ENCODE measurements at regions not wholly inside any gene's neighbourhood (a gene's known extent, or its start where the extent isn't known, plus 50 kb on each side); places are given as distances from the start of the nearest gene placed in this dataset.

DNA sequence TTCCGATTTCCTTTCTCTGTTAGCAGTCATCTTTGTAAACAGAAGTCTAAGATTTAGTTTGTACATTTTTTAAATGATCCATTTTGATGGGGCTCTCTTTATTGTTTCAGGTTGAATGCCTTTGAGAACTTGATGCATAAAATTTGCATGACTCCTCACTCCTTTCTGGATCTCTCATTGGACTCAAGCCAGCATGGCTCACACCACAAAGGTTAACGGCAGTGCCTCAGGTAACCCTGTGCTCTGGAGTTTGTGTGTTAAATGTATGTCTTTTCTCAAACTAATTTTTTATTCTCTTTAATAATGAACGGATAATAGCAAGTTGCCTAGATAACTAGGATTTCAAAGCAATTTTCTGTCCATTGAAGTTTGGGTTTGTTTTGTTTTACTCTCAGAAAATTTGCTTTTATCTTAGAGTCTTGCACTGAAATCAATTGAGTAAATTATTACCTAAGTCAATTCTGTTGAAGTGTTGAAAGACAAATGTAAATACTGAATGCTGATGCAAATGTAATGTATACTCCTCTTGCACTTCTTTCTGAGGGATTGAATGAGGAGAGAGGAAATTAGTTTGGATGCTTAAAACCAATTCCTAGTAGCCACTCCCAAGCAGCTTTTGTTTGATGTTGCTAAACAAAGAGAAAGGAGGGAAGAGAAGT is 164.6 kb upstream of the DMRT1 start (continued):
- TF ChIP-seq, protein P1, sequence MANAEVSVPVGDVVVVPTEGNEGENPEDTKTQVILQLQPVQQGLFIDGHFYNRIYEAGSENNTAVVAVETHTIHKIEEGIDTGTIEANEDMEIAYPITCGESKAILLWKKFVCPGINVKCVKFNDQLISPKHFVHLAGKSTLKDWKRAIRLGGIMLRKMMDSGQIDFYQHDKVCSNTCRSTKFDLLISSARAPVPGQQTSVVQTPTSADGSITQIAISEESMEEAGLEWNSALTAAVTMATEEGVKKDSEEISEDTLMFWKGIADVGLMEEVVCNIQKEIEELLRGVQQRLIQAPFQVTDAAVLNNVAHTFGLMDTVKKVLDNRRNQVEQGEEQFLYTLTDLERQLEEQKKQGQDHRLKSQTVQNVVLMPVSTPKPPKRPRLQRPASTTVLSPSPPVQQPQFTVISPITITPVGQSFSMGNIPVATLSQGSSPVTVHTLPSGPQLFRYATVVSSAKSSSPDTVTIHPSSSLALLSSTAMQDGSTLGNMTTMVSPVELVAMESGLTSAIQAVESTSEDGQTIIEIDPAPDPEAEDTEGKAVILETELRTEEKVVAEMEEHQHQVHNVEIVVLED (CRISPR knock-in tag; IDR thresholded peaks at IDR 0.05; ENCODE audit: borderline replicate concordance): no peak
- peak; percentile 27; the same call in 1 of the 2 replicates for TF ChIP-seq KDM3A (CRISPR knock-in tag; IDR thresholded peaks at IDR 0.05; ENCODE audit: low read depth)
- no peak for TF ChIP-seq ZNF891 (CRISPR knock-in tag; IDR thresholded peaks at IDR 0.05)
- TF ChIP-seq SOX6 (IDR thresholded peaks at IDR 0.05): no peak
- peak; percentile 94 for TF ChIP-seq SOX6 (CRISPR knock-in tag; IDR thresholded peaks at IDR 0.05)
- TF ChIP-seq PRPF4 (IDR thresholded peaks at IDR 0.05; ENCODE audit: low read depth, low read length, poor library complexity, severe bottlenecking): no peak
- TF ChIP-seq ZNF839 (CRISPR knock-in tag; IDR thresholded peaks at IDR 0.05; ENCODE audit: borderline replicate concordance): no peak
- TF ChIP-seq RAD21 (CRISPR knock-in tag; IDR thresholded peaks at IDR 0.05): no peak
- no peak for TF ChIP-seq ZNF44 (CRISPR knock-in tag; IDR thresholded peaks at IDR 0.05)
- no peak for TF ChIP-seq GTF3A (CRISPR knock-in tag; conservative IDR thresholded peaks at IDR 0.05)
- TF ChIP-seq ZFP90 (CRISPR knock-in tag; IDR thresholded peaks at IDR 0.05; ENCODE audit: borderline replicate concordance): no peak
- no peak for TF ChIP-seq ZNF432 (CRISPR knock-in tag; IDR thresholded peaks at IDR 0.05; ENCODE audit: borderline replicate concordance)
- TF ChIP-seq, protein P2, sequence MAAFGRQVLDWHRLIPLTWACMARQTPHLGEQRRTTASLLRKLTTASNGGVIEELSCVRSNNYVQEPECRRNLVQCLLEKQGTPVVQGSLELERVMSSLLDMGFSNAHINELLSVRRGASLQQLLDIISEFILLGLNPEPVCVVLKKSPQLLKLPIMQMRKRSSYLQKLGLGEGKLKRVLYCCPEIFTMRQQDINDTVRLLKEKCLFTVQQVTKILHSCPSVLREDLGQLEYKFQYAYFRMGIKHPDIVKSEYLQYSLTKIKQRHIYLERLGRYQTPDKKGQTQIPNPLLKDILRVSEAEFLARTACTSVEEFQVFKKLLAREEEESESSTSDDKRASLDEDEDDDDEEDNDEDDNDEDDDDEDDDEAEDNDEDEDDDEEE (CRISPR knock-in tag; IDR thresholded peaks at IDR 0.05): no peak
- no peak for TF ChIP-seq NFRKB (IDR thresholded peaks at IDR 0.05)
- TF ChIP-seq HNRNPLL (IDR thresholded peaks at IDR 0.05; ENCODE audit: low read depth, low read length, poor library complexity, severe bottlenecking): no peak
- TF ChIP-seq, protein P3, sequence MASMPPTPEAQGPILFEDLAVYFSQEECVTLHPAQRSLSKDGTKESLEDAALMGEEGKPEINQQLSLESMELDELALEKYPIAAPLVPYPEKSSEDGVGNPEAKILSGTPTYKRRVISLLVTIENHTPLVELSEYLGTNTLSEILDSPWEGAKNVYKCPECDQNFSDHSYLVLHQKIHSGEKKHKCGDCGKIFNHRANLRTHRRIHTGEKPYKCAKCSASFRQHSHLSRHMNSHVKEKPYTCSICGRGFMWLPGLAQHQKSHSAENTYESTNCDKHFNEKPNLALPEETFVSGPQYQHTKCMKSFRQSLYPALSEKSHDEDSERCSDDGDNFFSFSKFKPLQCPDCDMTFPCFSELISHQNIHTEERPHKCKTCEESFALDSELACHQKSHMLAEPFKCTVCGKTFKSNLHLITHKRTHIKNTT (CRISPR knock-in tag; IDR thresholded peaks at IDR 0.05): no peak
- no peak for TF ChIP-seq ZNF317 (CRISPR knock-in tag; IDR thresholded peaks at IDR 0.05)
- TF ChIP-seq, protein P4, sequence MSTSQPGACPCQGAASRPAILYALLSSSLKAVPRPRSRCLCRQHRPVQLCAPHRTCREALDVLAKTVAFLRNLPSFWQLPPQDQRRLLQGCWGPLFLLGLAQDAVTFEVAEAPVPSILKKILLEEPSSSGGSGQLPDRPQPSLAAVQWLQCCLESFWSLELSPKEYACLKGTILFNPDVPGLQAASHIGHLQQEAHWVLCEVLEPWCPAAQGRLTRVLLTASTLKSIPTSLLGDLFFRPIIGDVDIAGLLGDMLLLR (CRISPR knock-in tag; IDR thresholded peaks at IDR 0.05): no peak
- TF ChIP-seq, protein P5, sequence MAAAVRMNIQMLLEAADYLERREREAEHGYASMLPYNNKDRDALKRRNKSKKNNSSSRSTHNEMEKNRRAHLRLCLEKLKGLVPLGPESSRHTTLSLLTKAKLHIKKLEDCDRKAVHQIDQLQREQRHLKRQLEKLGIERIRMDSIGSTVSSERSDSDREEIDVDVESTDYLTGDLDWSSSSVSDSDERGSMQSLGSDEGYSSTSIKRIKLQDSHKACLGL (CRISPR knock-in tag; IDR thresholded peaks at IDR 0.05): no peak
- TF ChIP-seq, protein P6, sequence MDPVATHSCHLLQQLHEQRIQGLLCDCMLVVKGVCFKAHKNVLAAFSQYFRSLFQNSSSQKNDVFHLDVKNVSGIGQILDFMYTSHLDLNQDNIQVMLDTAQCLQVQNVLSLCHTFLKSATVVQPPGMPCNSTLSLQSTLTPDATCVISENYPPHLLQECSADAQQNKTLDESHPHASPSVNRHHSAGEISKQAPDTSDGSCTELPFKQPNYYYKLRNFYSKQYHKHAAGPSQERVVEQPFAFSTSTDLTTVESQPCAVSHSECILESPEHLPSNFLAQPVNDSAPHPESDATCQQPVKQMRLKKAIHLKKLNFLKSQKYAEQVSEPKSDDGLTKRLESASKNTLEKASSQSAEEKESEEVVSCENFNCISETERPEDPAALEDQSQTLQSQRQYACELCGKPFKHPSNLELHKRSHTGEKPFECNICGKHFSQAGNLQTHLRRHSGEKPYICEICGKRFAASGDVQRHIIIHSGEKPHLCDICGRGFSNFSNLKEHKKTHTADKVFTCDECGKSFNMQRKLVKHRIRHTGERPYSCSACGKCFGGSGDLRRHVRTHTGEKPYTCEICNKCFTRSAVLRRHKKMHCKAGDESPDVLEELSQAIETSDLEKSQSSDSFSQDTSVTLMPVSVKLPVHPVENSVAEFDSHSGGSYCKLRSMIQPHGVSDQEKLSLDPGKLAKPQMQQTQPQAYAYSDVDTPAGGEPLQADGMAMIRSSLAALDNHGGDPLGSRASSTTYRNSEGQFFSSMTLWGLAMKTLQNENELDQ (CRISPR knock-in tag; IDR thresholded peaks at IDR 0.05; ENCODE audit: borderline replicate concordance): no peak
- 0 out of 2 replicates have a peak, but pooled peaks have one; percentile 26 for TF ChIP-seq GATAD1 (CRISPR knock-in tag; IDR thresholded peaks at IDR 0.05)
- TF ChIP-seq CHCHD3 (CRISPR knock-in tag; IDR thresholded peaks at IDR 0.05): no peak
- TF ChIP-seq, protein P7, sequence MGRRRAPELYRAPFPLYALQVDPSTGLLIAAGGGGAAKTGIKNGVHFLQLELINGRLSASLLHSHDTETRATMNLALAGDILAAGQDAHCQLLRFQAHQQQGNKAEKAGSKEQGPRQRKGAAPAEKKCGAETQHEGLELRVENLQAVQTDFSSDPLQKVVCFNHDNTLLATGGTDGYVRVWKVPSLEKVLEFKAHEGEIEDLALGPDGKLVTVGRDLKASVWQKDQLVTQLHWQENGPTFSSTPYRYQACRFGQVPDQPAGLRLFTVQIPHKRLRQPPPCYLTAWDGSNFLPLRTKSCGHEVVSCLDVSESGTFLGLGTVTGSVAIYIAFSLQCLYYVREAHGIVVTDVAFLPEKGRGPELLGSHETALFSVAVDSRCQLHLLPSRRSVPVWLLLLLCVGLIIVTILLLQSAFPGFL (CRISPR knock-in tag; IDR thresholded peaks at IDR 0.05): no peak

Measured in HepG2 (cell line).